ENCODE measurements at regions not wholly inside any gene's neighbourhood (a gene's known extent, or its start where the extent isn't known, plus 50 kb on each side); places are given as distances from the start of the nearest gene placed in this dataset.
"Not testable (repeated sequence)": the region's sequence is repeated elsewhere in the genome, so short reads cannot be mapped to it uniquely, and the experiment has no call there.

GRCh38 chr16:32152434-32152833 is 100.7 kb upstream of the TP53TG3D start:
- H3K36me3 ChIP-seq (ENCODE audit: control insufficient read depth in 1 of 2, insufficient read depth in 2 of 2, low read length in 1 of 2); H3K4me3 ChIP-seq (ENCODE audit: low read length in 2 of 2); H3K9me3 ChIP-seq (ENCODE audit: control insufficient read depth, low read length); H3K27me3 ChIP-seq (ENCODE audit: control insufficient read depth in 1 of 2, insufficient read depth in 2 of 2, low read length in 1 of 2); H3K27ac ChIP-seq (ENCODE audit: low read depth in 1 of 2, low read length in 2 of 2); H3K4me1 ChIP-seq (ENCODE audit: control insufficient read depth in 1 of 2, insufficient read depth in 2 of 2, low read length in 2 of 2); DNase-seq; intact Hi-C loops (cut with DNase I); ATAC-seq (ENCODE audit: low FRiP score): not testable (repeated sequence)
- 91% methylated on average over 3 to 4 of the region's 8 CpGs for WGBS, 2 donors

GRCh38 chr16:32187918-32188669 is 65.0 kb upstream of the TP53TG3D start:
- 23% methylated on average over 10 of the region's 61 CpGs; no CpG with 5 or more reads in 1 of the 2 donors for WGBS, 2 donors
- H3K4me3 ChIP-seq (ENCODE audit: low read length in 2 of 2); intact Hi-C loops (cut with DNase I): not testable (repeated sequence)

GRCh38 chr16:32202585-32202984 is 50.5 kb upstream of the TP53TG3D start:
- WGBS, 2 donors, result 26 to 30% methylated on average over 12 to 27 of the region's 36 CpGs
- H3K36me3 ChIP-seq (ENCODE audit: control insufficient read depth in 1 of 2, insufficient read depth in 2 of 2, low read length in 1 of 2); H3K9me3 ChIP-seq (ENCODE audit: control insufficient read depth, low read length); H3K27me3 ChIP-seq (ENCODE audit: control insufficient read depth in 1 of 2, insufficient read depth in 2 of 2, low read length in 1 of 2); H3K4me3 ChIP-seq (ENCODE audit: low read length in 2 of 2); H3K27ac ChIP-seq (ENCODE audit: low read depth in 1 of 2, low read length in 2 of 2); ATAC-seq (ENCODE audit: low FRiP score); H3K4me1 ChIP-seq (ENCODE audit: control insufficient read depth in 1 of 2, insufficient read depth in 2 of 2, low read length in 2 of 2); intact Hi-C loops (cut with DNase I): not testable (repeated sequence)
- peak in 1 of 2 donors; percentile 41 for DNase-seq

More at GRCh38 chr16:32187918-32188669, 65.0 kb upstream of the TP53TG3D start:
- DNase-seq; H3K27me3 ChIP-seq (ENCODE audit: control insufficient read depth in 1 of 2, insufficient read depth in 2 of 2, low read length in 1 of 2); H3K4me1 ChIP-seq (ENCODE audit: control insufficient read depth in 1 of 2, insufficient read depth in 2 of 2, low read length in 2 of 2); H3K27ac ChIP-seq (ENCODE audit: low read depth in 1 of 2, low read length in 2 of 2); H3K36me3 ChIP-seq (ENCODE audit: control insufficient read depth in 1 of 2, insufficient read depth in 2 of 2, low read length in 1 of 2); H3K9me3 ChIP-seq (ENCODE audit: control insufficient read depth, low read length): not testable (repeated sequence)
- peak; percentile 78 for ATAC-seq (ENCODE audit: low FRiP score)

Data from aorta (tissue), 5 donors.